ENCODE measurements at regions not wholly inside any gene's neighbourhood (a gene's known extent, or its start where the extent isn't known, plus 50 kb on each side); places are given as distances from the start of the nearest gene placed in this dataset.

- intact Hi-C loops (cut with micrococcal nuclease; ENCODE audit: unreplicated experiment), result no loop called here
- CTCF ChIA-PET, result interaction anchor here (0.7 kb wide), 1 partner anchor 832 kb away, joined by 4 read pairs; no protein-coding TSS in a partner anchor
These were observed 315.2 kb upstream of the ATP10B start for GRCh38 chr5:161167016-161167767.

GRCh38 chr5:161165998-161166660 lies 314.1 kb upstream of the ATP10B start:
- H3K27me3 Mint-ChIP-seq (ENCODE audit: unreplicated experiment), result no peaks in the 10 kb centered on the region
- no peak for TF ChIP-seq CTCF (IDR thresholded peaks at IDR 0.05; ENCODE audit: unreplicated experiment)
- CTCF ChIA-PET, result no interaction called here

More at GRCh38 chr5:161167016-161167767, 315.2 kb upstream of the ATP10B start:
- H3K4me1 Mint-ChIP-seq (ENCODE audit: low read depth, unreplicated experiment), result no peaks in the 10 kb centered on the region
- peaks cover 8% of the 10 kb centered on the region for H3K9me3 Mint-ChIP-seq (ENCODE audit: low read depth, unreplicated experiment)
- BruUV-seq (replicated peaks), result no TSS peak
- DNase-seq, result no peak
- H3K27ac Mint-ChIP-seq (ENCODE audit: unreplicated experiment), result no peak overlapping the region
- no peaks in the 10 kb centered on the region for H3K36me3 Mint-ChIP-seq (ENCODE audit: insufficient read depth, unreplicated experiment)
- H3K27me3 Mint-ChIP-seq (ENCODE audit: unreplicated experiment), result no peaks in the 10 kb centered on the region
- no peak overlapping the region for H3K4me3 Mint-ChIP-seq (ENCODE audit: low read depth, unreplicated experiment)
- no peak for TF ChIP-seq CTCF (IDR thresholded peaks at IDR 0.05; ENCODE audit: unreplicated experiment)

GRCh38 chr5:161157925-161158324 lies 305.9 kb upstream of the ATP10B start:
- no TSS peak for BruUV-seq (replicated peaks)
- no peak for DNase-seq
- Mint-ChIP-seq H3K4me1 (ENCODE audit: low read depth, unreplicated experiment) (no peaks in the 10 kb centered on the region), H3K4me3 (ENCODE audit: low read depth, unreplicated experiment) (no peak overlapping the region), H3K9me3 (ENCODE audit: low read depth, unreplicated experiment) (peaks cover 12% of the 10 kb centered on the region), H3K27me3 (ENCODE audit: unreplicated experiment) (no peaks in the 10 kb centered on the region), H3K27ac (ENCODE audit: unreplicated experiment) (no peak overlapping the region), H3K36me3 (ENCODE audit: insufficient read depth, unreplicated experiment) (no peaks in the 10 kb centered on the region)
- CTCF ChIA-PET, result no interaction called here
- intact Hi-C loops (cut with micrococcal nuclease; ENCODE audit: unreplicated experiment), result no loop called here
- no peak for TF ChIP-seq CTCF (IDR thresholded peaks at IDR 0.05; ENCODE audit: unreplicated experiment)

More at GRCh38 chr5:161165998-161166660, 314.1 kb upstream of the ATP10B start:
- Mint-ChIP-seq H3K9me3 (ENCODE audit: low read depth, unreplicated experiment) (peaks cover 8% of the 10 kb centered on the region), H3K4me3 (ENCODE audit: low read depth, unreplicated experiment) (no peak overlapping the region), H3K4me1 (ENCODE audit: low read depth, unreplicated experiment) (no peaks in the 10 kb centered on the region), H3K36me3 (ENCODE audit: insufficient read depth, unreplicated experiment) (no peaks in the 10 kb centered on the region), H3K27ac (ENCODE audit: unreplicated experiment) (no peak overlapping the region)
- intact Hi-C loops (cut with micrococcal nuclease; ENCODE audit: unreplicated experiment), result no loop called here
- no peak for DNase-seq
- BruUV-seq (replicated peaks), result no TSS peak

- Mint-ChIP-seq H3K9me3 (ENCODE audit: low read depth, unreplicated experiment) (peaks cover 12% of the 10 kb centered on the region), H3K36me3 (ENCODE audit: insufficient read depth, unreplicated experiment) (no peaks in the 10 kb centered on the region), H3K4me1 (ENCODE audit: low read depth, unreplicated experiment) (no peaks in the 10 kb centered on the region), H3K27ac (ENCODE audit: unreplicated experiment) (no peak overlapping the region), H3K4me3 (ENCODE audit: low read depth, unreplicated experiment) (no peak overlapping the region), H3K27me3 (ENCODE audit: unreplicated experiment) (no peaks in the 10 kb centered on the region)
- no peak for TF ChIP-seq CTCF (IDR thresholded peaks at IDR 0.05; ENCODE audit: unreplicated experiment)
- no TSS peak for BruUV-seq (replicated peaks)
- DNase-seq, result no peak
- intact Hi-C loops (cut with micrococcal nuclease; ENCODE audit: unreplicated experiment), result no loop called here
- CTCF ChIA-PET, result no interaction called here
These were observed 303.4 kb upstream of the ATP10B start for GRCh38 chr5:161155451-161155850.

Measured in Calu3 (cell line).